AML-193 (cell line): ENCODE measurements at regions not wholly inside any gene's neighbourhood (a gene's known extent, or its start where the extent isn't known, plus 50 kb on each side); places are given as distances from the start of the nearest gene placed in this dataset.
"Not testable (repeated sequence)": the region's sequence is repeated elsewhere in the genome, so short reads cannot be mapped to it uniquely, and the experiment has no call there.

Experiments
- DNase-seq, 2 experiments: peaks; one replicate each; lab custom pipeline; 2025; lab: John Stamatoyannopoulos, UW

- DNase-seq: no peak
Measured at GRCh38 chr7:94174956-94175355, 170.8 kb upstream of the BET1 start.

- no peak for DNase-seq
Measured at GRCh38 chr7:94176694-94177200, 172.6 kb upstream of the BET1 start.

GRCh38 chr7:94177441-94177840, 173.3 kb upstream of the BET1 start:
- DNase-seq: no peak

- DNase-seq: no peak
Measured at GRCh38 chr7:94178230-94178629, 174.1 kb upstream of the BET1 start.

- no peak for DNase-seq
Measured at GRCh38 chr7:94179466-94179865, 175.3 kb upstream of the BET1 start.

GRCh38 chr7:94182066-94182465, 177.9 kb upstream of the BET1 start:
- DNase-seq: no peak

- no peak for DNase-seq
Measured at GRCh38 chr7:94182721-94183120, 178.6 kb upstream of the BET1 start.

GRCh38 chr7:94183289-94183749, 179.2 kb upstream of the BET1 start:
- no peak for DNase-seq

- DNase-seq: no peak
Measured at GRCh38 chr7:94183891-94184290, 179.7 kb upstream of the BET1 start.

GRCh38 chr7:94188350-94188749, 184.2 kb upstream of the BET1 start:
- no peak for DNase-seq

- no peak for DNase-seq
Measured at GRCh38 chr7:94190599-94191061, 186.5 kb upstream of the BET1 start.

GRCh38 chr7:94194426-94194825, 190.3 kb upstream of the BET1 start:
- DNase-seq: not testable (repeated sequence)

- no peak for DNase-seq
Measured at GRCh38 chr7:94195201-94195600, 191.0 kb upstream of the BET1 start.

GRCh38 chr7:94195813-94196212, 191.7 kb upstream of the BET1 start:
- no peak for DNase-seq

- DNase-seq: no peak
Measured at GRCh38 chr7:94205529-94205928, 189.2 kb upstream of the COL1A2 start.

- no peak for DNase-seq
Measured at GRCh38 chr7:94206295-94206694, 188.4 kb upstream of the COL1A2 start.

GRCh38 chr7:94212160-94212559, 182.5 kb upstream of the COL1A2 start:
- DNase-seq: no peak

- no peak for DNase-seq
Measured at GRCh38 chr7:94216944-94217461, 177.7 kb upstream of the COL1A2 start.

GRCh38 chr7:94217766-94218165, 176.9 kb upstream of the COL1A2 start:
- no peak for DNase-seq

GRCh38 chr7:94222516-94222915, 172.2 kb upstream of the COL1A2 start:
- DNase-seq: no peak

GRCh38 chr7:94223375-94224084, 171.2 kb upstream of the COL1A2 start:
- DNase-seq: no peak

GRCh38 chr7:94228223-94228622, 166.5 kb upstream of the COL1A2 start:
- DNase-seq: no peak

GRCh38 chr7:94228678-94229077, 166.0 kb upstream of the COL1A2 start:
- no peak for DNase-seq

- DNase-seq: no peak
Measured at GRCh38 chr7:94231305-94231704, 163.4 kb upstream of the COL1A2 start.
